GM21390 (cell line): ENCODE measurements at regions not wholly inside any gene's neighbourhood (a gene's known extent, or its start where the extent isn't known, plus 50 kb on each side); places are given as distances from the start of the nearest gene placed in this dataset.

Experiments used
- ATAC-seq: cut with Tn5 transposase; IDR thresholded peaks from one replicate; pipeline ENCODE4 v1.9.1; 2021; ENCODE audit not compliant: unreplicated experiment

DNA sequence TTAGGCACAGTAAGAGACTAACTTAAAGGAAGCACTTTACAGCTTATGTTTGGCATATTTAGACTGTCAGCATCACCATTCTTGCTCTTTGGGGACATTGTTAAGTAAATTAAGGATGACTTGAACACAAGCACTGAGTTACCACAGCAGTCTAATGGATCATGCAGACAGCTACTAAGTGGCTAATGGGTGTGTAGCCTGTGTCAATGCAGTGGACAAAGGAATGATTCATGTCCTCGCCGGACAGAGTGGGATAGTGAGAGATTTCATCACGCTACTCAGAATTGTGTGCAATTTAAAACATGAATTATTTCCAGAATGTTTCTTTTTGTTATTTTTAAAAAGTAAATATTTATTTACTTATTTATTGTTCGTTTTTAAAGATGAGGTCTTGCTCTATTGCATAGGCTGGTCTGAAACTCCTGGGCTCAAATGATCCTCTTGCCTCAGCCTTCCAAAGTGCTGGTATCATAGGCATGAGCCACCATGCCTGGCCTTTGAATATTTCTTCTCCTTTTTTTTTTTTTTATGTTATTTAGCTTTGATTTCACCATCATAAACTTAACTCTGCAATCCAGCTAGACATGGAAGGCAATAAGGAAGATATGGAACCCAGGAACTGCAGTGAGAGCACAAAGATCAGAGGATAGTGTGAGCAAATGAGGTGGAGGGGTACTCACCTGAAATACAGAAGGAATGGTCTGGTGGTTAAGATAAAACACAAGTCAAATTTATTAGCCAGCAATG lies 53.0 kb upstream of the KLF4 start:
- no peak for ATAC-seq

DNA sequence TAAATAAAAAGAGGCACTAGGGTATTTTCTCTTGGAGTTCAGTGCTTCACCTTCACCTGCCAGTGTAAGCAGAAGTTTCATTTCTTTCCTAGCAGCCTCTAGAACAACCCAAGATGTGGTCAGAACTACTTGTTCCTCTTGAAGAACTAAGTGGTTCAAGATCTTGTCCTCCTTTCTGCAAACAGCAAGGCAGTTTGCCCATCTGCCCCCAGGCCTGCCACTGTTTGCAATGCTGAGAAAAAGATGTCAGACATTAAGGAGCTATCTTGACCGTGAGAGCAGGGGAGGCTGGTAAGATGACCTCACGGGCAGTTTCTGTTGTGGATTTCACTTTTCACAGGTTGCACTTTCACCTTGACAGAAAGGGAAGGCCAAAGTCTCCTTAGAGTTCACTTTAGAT lies 52.0 kb upstream of the KLF4 start:
- peak; percentile 79 for ATAC-seq

DNA sequence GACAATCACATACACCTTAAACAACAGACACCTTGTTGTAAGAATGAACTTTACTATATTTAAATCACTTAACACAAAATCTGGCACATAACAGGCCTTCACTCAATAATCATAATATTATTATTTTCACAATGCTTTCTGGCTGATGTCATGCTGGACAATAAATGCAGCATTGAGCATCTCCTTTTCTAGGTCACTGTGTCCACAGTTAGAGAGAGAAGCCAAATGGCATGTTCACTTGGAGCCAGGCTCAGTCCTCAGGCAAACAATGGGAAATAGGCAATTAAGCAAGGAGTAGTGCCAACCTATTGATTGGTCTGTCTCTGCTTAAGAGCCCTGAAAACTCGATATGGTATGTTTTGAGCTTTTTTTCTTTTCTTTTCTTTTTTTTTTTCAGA lies 50.6 kb upstream of the KLF4 start:
- ATAC-seq = no peak

- ATAC-seq = no peak
These were observed 50.0 kb upstream of the KLF4 start for GRCh38 chr9:107539427-107540163.
